ENCODE measurements at regions not wholly inside any gene's neighbourhood (a gene's known extent, or its start where the extent isn't known, plus 50 kb on each side); places are given as distances from the start of the nearest gene placed in this dataset.
"Not testable (repeated sequence)": the region's sequence is repeated elsewhere in the genome, so short reads cannot be mapped to it uniquely, and the experiment has no call there.

- no peak for DNase-seq (ENCODE audit: low read depth)
These were observed 213.8 kb downstream of the BCAS1 start for GRCh38 chr20:53856300-53857295.

GRCh38 chr20:53855733-53856132 is 214.7 kb downstream of the BCAS1 start:
- DNase-seq (ENCODE audit: low read depth), result no peak

- DNase-seq (ENCODE audit: low read depth), result not testable (repeated sequence)
These were observed 215.8 kb downstream of the BCAS1 start for GRCh38 chr20:53854609-53854926.

- no peak for DNase-seq (ENCODE audit: low read depth)
These were observed 217.2 kb downstream of the BCAS1 start for GRCh38 chr20:53853111-53853713.

GRCh38 chr20:53852691-53853090 is 217.7 kb downstream of the BCAS1 start:
- no peak for DNase-seq (ENCODE audit: low read depth)

- no peak for DNase-seq (ENCODE audit: low read depth)
These were observed 218.4 kb downstream of the BCAS1 start for GRCh38 chr20:53852014-53852413.

- DNase-seq (ENCODE audit: low read depth), result no peak
These were observed 220.1 kb downstream of the BCAS1 start for GRCh38 chr20:53850319-53850718.

GRCh38 chr20:53849471-53850059 is 220.8 kb downstream of the BCAS1 start:
- no peak for DNase-seq (ENCODE audit: low read depth)

GRCh38 chr20:53848304-53848703 is 222.1 kb downstream of the BCAS1 start:
- DNase-seq (ENCODE audit: low read depth), result no peak

- DNase-seq (ENCODE audit: low read depth), result no peak
These were observed 222.6 kb downstream of the BCAS1 start for GRCh38 chr20:53847837-53848170.

GRCh38 chr20:53847139-53847836 is 223.1 kb downstream of the BCAS1 start:
- DNase-seq (ENCODE audit: low read depth), result no peak

GRCh38 chr20:53846640-53847039 is 223.8 kb downstream of the BCAS1 start:
- no peak for DNase-seq (ENCODE audit: low read depth)

GRCh38 chr20:53845980-53846379 is 224.4 kb downstream of the BCAS1 start:
- DNase-seq (ENCODE audit: low read depth), result no peak

GRCh38 chr20:53844259-53844658 is 226.1 kb downstream of the BCAS1 start:
- DNase-seq (ENCODE audit: low read depth), result no peak

- no peak for DNase-seq (ENCODE audit: low read depth)
These were observed 226.7 kb downstream of the BCAS1 start for GRCh38 chr20:53843645-53844044.

- DNase-seq (ENCODE audit: low read depth), result no peak
These were observed 227.9 kb downstream of the BCAS1 start for GRCh38 chr20:53842301-53843099.

GRCh38 chr20:53841741-53842140 is 228.7 kb downstream of the BCAS1 start:
- DNase-seq (ENCODE audit: low read depth), result no peak

- no peak for DNase-seq (ENCODE audit: low read depth)
These were observed 229.9 kb downstream of the BCAS1 start for GRCh38 chr20:53840532-53840931.

GRCh38 chr20:53839423-53840176 is 230.8 kb downstream of the BCAS1 start:
- DNase-seq (ENCODE audit: low read depth), result no peak

- no peak for DNase-seq (ENCODE audit: low read depth)
These were observed 232.0 kb downstream of the BCAS1 start for GRCh38 chr20:53838311-53838868.
